ENCODE measurements at regions not wholly inside any gene's neighbourhood (a gene's known extent, or its start where the extent isn't known, plus 50 kb on each side); places are given as distances from the start of the nearest gene placed in this dataset.
"Not testable (repeated sequence)": the region's sequence is repeated elsewhere in the genome, so short reads cannot be mapped to it uniquely, and the experiment has no call there.

GRCh38 chr15:62901909-62902546 is 140.5 kb upstream of the TPM1 start:
- no peak for DNase-seq

GRCh38 chr15:62902821-62903220 is 139.7 kb upstream of the TPM1 start:
- no peak for DNase-seq

GRCh38 chr15:62903437-62903836 is 139.1 kb upstream of the TPM1 start:
- no peak for DNase-seq

- DNase-seq: no peak
Observed at GRCh38 chr15:62904041-62904910, 138.3 kb upstream of the TPM1 start.

GRCh38 chr15:62906627-62907026 is 135.9 kb upstream of the TPM1 start:
- no peak for DNase-seq

- no peak for DNase-seq
Observed at GRCh38 chr15:62907275-62907674, 135.3 kb upstream of the TPM1 start.

GRCh38 chr15:62908341-62908740 is 134.2 kb upstream of the TPM1 start:
- not testable (repeated sequence) for DNase-seq

GRCh38 chr15:62909257-62909656 is 133.3 kb upstream of the TPM1 start:
- DNase-seq: no peak

GRCh38 chr15:62912282-62912681 is 130.3 kb upstream of the TPM1 start:
- no peak for DNase-seq

- no peak for DNase-seq
Observed at GRCh38 chr15:62912808-62913207, 129.7 kb upstream of the TPM1 start.

GRCh38 chr15:62913246-62913645 is 129.3 kb upstream of the TPM1 start:
- DNase-seq: no peak

- DNase-seq: no peak
Observed at GRCh38 chr15:62914461-62915079, 128.0 kb upstream of the TPM1 start.

GRCh38 chr15:62920682-62921502 is 121.7 kb upstream of the TPM1 start:
- no peak for DNase-seq

- DNase-seq: no peak
Observed at GRCh38 chr15:62922514-62922913, 120.0 kb upstream of the TPM1 start.

- DNase-seq: no peak
Observed at GRCh38 chr15:62925875-62926274, 116.7 kb upstream of the TPM1 start.

- no peak for DNase-seq
Observed at GRCh38 chr15:62927196-62927595, 115.4 kb upstream of the TPM1 start.

- no peak for DNase-seq
Observed at GRCh38 chr15:62927836-62928235, 114.7 kb upstream of the TPM1 start.

- DNase-seq: no peak
Observed at GRCh38 chr15:62928242-62928999, 114.1 kb upstream of the TPM1 start.

GRCh38 chr15:62929000-62929357 is 113.6 kb upstream of the TPM1 start:
- DNase-seq: no peak

- no peak for DNase-seq
Observed at GRCh38 chr15:62931650-62932049, 110.9 kb upstream of the TPM1 start.

GRCh38 chr15:62932436-62932835 is 110.1 kb upstream of the TPM1 start:
- no peak for DNase-seq

- no peak for DNase-seq
Observed at GRCh38 chr15:62933386-62933785, 109.2 kb upstream of the TPM1 start.

Measured in stimulated activated CD4-positive, alpha-beta T cell treated with anti-CD3 and anti-CD28 coated beads, Interleukin-1b, Interleukin-23, amount 100 ng/mL, for 48 hours (primary cell).